Transverse colon (tissue), 4 donors: ENCODE measurements at regions not wholly inside any gene's neighbourhood (a gene's known extent, or its start where the extent isn't known, plus 50 kb on each side); places are given as distances from the start of the nearest gene placed in this dataset.
"Not testable (repeated sequence)": the region's sequence is repeated elsewhere in the genome, so short reads cannot be mapped to it uniquely, and the experiment has no call there.

ENCODE experiments used
- DNase-seq: peaks from one replicate; pipeline ENCODE4 v3.0.0-alpha.2; 2019
- H3K27ac ChIP-seq, 4 donors: fragments of 200-600 bp; sonication (generic); 2 replicates each; pipeline ENCODE4 v1.5.1; 2016 to 2018; ENCODE audit warnings: inconsistent platforms in 4 of 4
- H3K27me3 ChIP-seq: fragments of 200-600 bp; sonication (generic); 2 replicates; pipeline ENCODE4 v1.5.1; 2017; ENCODE audit warnings: inconsistent platforms
- H3K36me3 ChIP-seq, 4 donors: fragments of 200-600 bp; sonication (generic); 2 replicates each; pipeline ENCODE4 v1.5.1; 2017 to 2019; ENCODE audit warnings: inconsistent platforms in 4 of 4
- H3K4me1 ChIP-seq, 4 donors: fragments of 200-600 bp; sonication (generic); 2 replicates each; pipeline ENCODE4 v1.5.1; 2017 to 2020; ENCODE audit warnings: inconsistent platforms in 4 of 4
- H3K4me3 ChIP-seq, 4 donors: fragments of 200-600 bp; sonication (generic); 1 replicate in 1 of 4; 2 replicates in 3 of 4; pipeline versions ENCODE4 v1.5.1 to v1.6.1; 2017 to 2019; ENCODE audit warnings: inconsistent platforms in 4 of 4
- H3K9me3 ChIP-seq, 2 donors: fragments of 200-600 bp; sonication (generic); 2 replicates each; pipeline ENCODE4 v1.5.1; 2017 to 2019; ENCODE audit warnings: inconsistent platforms in 2 of 2
- WGBS, 2 donors: methylation state at CpG; one replicate each; pipeline ENCODE4 v1.1.5; 2018; ENCODE audit warnings: low coverage in 1 of 2; 5-methylcytosine and 5-hydroxymethylcytosine counted together
- in situ Hi-C, 4 donors: fragments of 200-750 bp; cut with MboI; loops; one replicate each; pipeline versions ENCODE4 v1.15.0 to v1.15.1; 2017; ENCODE audit warnings: low sequenced_read_pairs in 3 of 4, low pct_ligation_motif_present in 1 of 4, low pct_unique_long_range_greater_than_20kb in 1 of 4
- intact Hi-C: fragments of 100-400 bp; cut with DNase I; formaldehyde crosslinking; loops from one replicate; pipeline ENCODE4 v1.15.1; 2023; ENCODE audit warnings: low total_unique reads

DNA sequence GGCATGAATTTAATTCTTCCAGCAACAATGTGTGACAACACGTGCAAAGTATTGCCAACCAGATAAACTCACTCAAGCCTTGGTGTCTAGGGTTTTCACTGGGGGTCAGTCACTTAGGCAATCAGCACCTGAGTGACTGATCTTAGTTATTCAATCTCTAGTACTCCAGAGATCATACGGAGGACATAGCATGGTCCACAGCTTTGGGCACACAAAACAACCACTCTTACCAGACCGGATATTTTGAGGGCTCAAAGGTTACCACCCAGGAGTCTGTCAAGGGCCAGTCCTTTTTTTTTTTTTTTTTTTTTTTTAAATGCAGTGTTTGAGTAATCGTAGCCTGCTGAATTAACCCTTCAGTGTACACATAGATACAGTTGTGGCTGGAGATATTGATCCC lies 699.2 kb downstream of the PRIM2 start:
- H3K27ac ChIP-seq, DNase-seq, H3K36me3 ChIP-seq, in situ Hi-C loops, H3K27me3 ChIP-seq, H3K4me1 ChIP-seq, intact Hi-C loops, H3K4me3 ChIP-seq, H3K9me3 ChIP-seq: not testable (repeated sequence)
- WGBS, 2 donors, result 55 to 62% methylated on average over 2 to 4 of the region's 4 CpGs

DNA sequence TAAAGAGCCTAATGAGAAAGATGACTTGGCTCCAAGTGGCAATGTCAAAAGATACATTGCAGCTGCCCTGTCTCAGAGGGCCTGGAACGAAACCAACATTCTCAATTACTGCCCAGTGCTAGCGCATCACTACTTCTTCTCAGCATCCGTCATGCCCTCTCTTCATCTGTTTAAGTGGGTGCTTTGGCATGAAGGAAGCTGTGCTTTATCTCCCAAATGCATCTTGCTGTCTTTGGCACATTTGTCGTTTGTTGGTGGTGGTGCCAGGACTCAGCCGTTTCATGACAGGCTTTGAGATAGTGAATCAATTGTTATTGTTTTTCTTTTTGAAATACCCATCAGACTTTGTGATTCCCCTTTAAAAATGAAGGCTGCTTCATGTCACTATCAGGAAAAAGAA lies 710.8 kb downstream of the PRIM2 start:
- H3K27ac ChIP-seq, H3K4me3 ChIP-seq, H3K9me3 ChIP-seq, intact Hi-C loops, H3K36me3 ChIP-seq, in situ Hi-C loops, DNase-seq, H3K27me3 ChIP-seq, H3K4me1 ChIP-seq: not testable (repeated sequence)
- WGBS, 2 donors, result 80 to 82% methylated on average over 2 to 5 of the region's 5 CpGs

DNA sequence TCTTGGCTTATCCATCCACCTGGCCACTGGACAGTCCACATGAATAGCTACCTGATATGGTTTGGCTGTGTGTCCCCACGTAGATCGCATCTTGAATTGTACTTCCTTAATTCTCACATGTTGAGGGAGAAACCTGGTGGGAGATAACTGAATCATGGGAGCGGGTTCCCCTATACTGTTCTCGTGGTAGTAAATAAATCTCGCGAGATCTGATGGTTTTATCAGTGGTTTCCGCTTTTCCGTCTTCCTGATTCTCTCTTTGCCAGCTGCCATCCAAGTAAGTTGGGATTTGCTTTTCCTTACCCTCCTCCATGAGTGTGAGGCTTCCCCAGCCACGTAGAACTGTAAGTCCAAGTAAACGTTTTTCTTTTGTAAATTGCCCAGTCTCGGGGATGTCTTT lies 720.8 kb downstream of the PRIM2 start:
- DNase-seq, intact Hi-C loops, H3K4me1 ChIP-seq, H3K27me3 ChIP-seq, H3K4me3 ChIP-seq, H3K27ac ChIP-seq, in situ Hi-C loops, H3K36me3 ChIP-seq, H3K9me3 ChIP-seq: not testable (repeated sequence)
- 84% methylated on average over 11 of the region's 11 CpGs; no CpG with 5 or more reads in 1 of the 2 donors for WGBS, 2 donors

DNA sequence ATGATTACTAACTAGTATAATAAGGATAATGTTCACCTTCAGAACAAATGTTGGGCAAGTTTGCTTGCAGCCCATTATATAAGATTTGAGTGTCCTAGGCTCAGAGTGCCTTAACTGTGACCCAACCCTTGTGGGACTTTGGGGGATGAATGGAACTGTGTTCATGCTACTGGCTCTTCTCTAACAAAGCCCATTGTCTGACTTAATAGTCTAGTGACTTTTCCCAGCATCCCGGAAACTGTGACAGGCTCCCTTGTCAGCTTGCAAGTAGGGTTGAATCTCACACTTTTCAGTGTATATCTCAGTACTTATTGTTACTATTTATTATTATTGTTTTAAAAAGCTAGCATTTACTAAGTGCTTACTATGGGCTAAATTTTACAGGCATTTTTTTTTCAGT lies 729.2 kb downstream of the PRIM2 start:
- H3K36me3 ChIP-seq, H3K27me3 ChIP-seq, H3K27ac ChIP-seq, H3K4me1 ChIP-seq, DNase-seq, H3K4me3 ChIP-seq, H3K9me3 ChIP-seq, intact Hi-C loops, in situ Hi-C loops: not testable (repeated sequence)
- WGBS, 2 donors, result no CpG with 5 or more reads among the region's 1 CpG

DNA sequence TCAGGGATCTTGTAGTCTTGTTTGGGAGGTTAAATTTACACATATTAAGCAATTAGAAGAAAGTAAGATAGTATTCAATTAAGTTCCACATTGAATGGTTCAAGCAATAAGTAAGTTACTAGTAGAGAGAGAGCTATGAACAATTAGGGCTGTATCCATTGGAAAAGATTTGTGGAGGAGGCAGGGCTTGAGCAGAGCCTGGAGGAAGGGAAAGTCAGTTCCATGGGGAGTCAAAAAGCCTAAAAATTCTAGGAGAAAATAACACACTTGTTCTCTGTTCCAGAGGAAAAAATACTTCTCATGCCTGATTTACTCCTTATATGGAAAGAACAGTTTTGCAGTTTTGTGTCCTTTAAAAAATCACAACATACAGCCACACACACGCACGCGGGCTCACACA lies 730.0 kb downstream of the PRIM2 start:
- intact Hi-C loops, H3K4me3 ChIP-seq, H3K27ac ChIP-seq, DNase-seq, H3K36me3 ChIP-seq, H3K27me3 ChIP-seq, H3K9me3 ChIP-seq, H3K4me1 ChIP-seq, in situ Hi-C loops: not testable (repeated sequence)
- 42% methylated on average over 3 of the region's 3 CpGs; no CpG with 5 or more reads in 1 of the 2 donors for WGBS, 2 donors

DNA sequence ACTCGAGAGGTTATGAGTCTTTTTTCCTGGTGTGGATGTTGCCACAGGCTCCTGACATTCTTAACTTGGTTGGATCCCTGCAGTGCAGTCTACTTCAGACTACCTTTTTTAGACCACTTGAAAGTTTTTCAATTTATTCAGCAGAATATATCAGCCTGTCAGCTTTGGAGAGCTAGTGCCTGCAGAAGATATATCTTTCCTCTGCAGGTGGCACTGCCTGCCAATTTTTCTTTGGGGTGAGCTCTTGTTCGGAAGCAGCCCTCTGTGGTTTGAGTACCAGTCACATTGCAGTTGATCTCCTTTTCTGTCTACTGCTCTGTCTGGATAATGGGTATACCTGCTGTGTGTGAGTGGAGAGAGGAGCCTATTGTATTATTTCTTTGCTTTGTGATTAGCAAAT lies 730.4 kb downstream of the PRIM2 start:
- H3K4me3 ChIP-seq, H3K36me3 ChIP-seq, H3K27ac ChIP-seq, DNase-seq, in situ Hi-C loops, intact Hi-C loops, H3K9me3 ChIP-seq, H3K27me3 ChIP-seq, H3K4me1 ChIP-seq: not testable (repeated sequence)
- WGBS, 2 donors, result 14 to 57% methylated on average over 1 to 2 of the region's 2 CpGs

DNA sequence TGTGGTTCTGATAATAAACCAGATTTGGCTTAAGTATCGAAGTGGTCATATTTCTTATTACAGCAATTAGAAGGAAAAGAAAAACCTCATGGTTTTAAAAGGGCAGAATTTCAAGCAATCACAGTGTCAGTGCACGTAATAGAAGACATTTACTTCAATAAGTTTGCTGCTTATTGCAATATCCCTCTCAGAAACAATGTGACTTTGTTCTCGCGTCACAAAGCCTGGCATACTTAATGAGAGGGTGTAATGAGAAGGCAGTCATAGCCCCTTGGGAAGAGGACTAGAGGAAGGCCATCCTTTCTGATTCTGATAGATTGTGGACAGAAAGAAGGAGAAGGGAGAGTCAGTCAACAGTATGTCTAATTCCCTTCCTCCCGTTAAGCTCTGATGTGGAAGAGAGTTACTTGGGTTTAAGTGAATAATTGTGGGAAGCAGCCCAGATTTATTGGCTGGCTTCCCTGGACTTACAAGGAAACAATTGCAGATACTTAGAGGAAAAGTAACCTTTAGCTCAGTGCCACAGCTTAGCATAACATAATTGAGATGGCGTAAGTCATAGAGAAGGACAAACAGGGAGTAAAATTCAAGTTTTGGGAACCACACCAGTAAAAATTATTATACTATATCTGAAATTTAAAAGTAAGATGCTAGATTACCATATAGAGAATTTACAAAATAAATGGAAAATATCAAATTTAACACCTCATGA lies 738.2 kb downstream of the PRIM2 start:
- H3K36me3 ChIP-seq, H3K4me1 ChIP-seq, H3K27me3 ChIP-seq, H3K4me3 ChIP-seq, intact Hi-C loops, H3K9me3 ChIP-seq, in situ Hi-C loops, DNase-seq, H3K27ac ChIP-seq: not testable (repeated sequence)
- WGBS, 2 donors, result 80 to 82% methylated on average over 2 to 5 of the region's 6 CpGs

DNA sequence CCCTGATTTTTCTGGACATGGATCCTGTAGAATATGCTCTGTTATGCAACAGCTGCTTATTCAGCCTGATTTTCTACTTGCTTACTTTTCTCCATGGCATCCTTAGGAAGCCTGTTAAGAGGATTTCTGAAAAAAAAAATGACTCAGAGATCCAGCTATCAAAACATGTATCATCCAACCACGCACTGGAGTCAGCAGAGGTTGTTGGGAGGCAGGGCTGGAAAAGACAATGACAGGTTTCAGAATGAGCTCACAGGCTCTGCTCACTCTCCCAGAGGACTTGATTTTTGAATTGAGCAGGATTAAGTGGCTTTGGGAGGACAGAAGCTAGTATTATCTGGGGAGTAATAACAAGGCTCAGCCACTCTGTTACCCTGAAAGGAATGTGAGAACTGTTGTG lies 742.3 kb downstream of the PRIM2 start:
- in situ Hi-C loops, DNase-seq, H3K36me3 ChIP-seq, H3K27ac ChIP-seq, H3K4me3 ChIP-seq, H3K4me1 ChIP-seq, H3K27me3 ChIP-seq, intact Hi-C loops, H3K9me3 ChIP-seq: not testable (repeated sequence)
- 29 to 52% methylated on average over 1 of the region's 1 CpG for WGBS, 2 donors

DNA sequence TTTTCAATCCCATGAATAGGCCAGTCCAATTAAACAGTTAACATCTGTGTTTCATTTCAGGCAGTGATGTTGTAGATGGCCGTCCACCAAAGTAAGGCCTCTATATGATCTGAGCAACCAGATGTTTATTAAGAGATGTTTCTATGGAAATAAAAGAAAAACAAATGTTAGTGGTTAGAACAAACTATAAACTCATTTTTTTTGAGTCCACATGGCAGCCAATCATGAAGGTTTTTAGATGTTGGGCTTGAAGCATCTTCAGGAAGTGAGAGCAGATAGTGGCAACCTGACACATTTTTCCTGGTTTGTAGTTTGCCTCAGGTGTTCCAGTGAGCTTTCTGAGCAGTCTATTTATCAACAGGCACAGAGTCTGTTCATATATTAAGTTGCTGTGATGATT lies 746.1 kb downstream of the PRIM2 start:
- in situ Hi-C loops, H3K36me3 ChIP-seq, H3K9me3 ChIP-seq, DNase-seq, H3K4me1 ChIP-seq, intact Hi-C loops, H3K27ac ChIP-seq, H3K27me3 ChIP-seq, H3K4me3 ChIP-seq: not testable (repeated sequence)
- WGBS, 2 donors, result 59 to 75% methylated on average over 1 of the region's 1 CpG

DNA sequence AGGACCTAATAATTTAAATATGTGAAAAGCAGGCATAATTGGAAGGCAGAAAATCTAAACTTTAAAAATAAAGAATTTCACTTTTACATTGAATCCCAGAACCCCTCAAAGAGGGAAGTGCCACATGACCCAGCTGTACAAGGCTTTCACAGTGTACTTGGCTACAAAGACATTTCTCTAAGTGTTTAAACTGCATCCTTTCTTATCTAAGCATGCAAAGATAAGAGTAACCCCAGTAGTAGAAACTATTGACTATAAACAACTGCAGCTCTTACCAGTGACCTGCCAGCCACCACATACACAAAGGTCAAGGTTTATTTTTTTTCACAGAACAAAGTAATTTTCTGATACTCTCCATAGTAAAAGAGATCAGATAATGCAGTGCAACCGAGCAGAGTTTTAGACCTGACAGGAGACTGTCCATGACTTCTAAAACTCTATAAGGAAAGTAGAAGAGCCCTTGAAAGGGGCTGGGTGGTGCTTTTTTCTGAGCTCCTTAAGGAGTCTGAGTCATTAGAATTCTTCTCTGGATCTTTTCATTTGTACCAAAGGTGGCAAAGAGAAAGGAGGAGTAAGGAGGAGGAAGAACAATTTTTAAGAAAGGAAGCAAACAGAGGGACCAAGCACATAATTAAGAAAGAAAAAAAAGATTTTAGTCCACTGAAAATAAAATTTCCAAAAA lies 750.6 kb downstream of the PRIM2 start:
- intact Hi-C loops, H3K9me3 ChIP-seq: not testable (repeated sequence)

More for the DNA sequence above, 750.6 kb downstream of the PRIM2 start:
- H3K4me3 ChIP-seq, H3K36me3 ChIP-seq, H3K27me3 ChIP-seq, in situ Hi-C loops, H3K4me1 ChIP-seq, H3K27ac ChIP-seq, DNase-seq: not testable (repeated sequence)
- WGBS, 2 donors, result 26 to 40% methylated on average over 1 of the region's 1 CpG
